SK-N-SH (cell line): ENCODE measurements at regions not wholly inside any gene's neighbourhood (a gene's known extent, or its start where the extent isn't known, plus 50 kb on each side); places are given as distances from the start of the nearest gene placed in this dataset.

Experiments
- CTCF ChIA-PET: fragments of 300-600, 350-600 bp; formaldehyde crosslinking; extraction: SDS; loops from one replicate; lab custom pipeline; 2021; lab: Yijun Ruan, JAX
- POLR2A ChIA-PET: fragments of 350-600 bp; sonication (Branson Sonifier 250); formaldehyde crosslinking; extraction: SDS; loops from one replicate; lab custom pipeline; 2020; ENCODE audit warnings: antibody characterized with exemption, inconsistent platforms; lab: Yijun Ruan, JAX
- DNase-seq: peaks from one replicate; pipeline ENCODE4 v3.0.0; 2012
- H2AFZ ChIP-seq: fragments of 200-600 bp; sonication (generic); 2 replicates; pipeline ENCODE4 v1.8.1; 2016; ENCODE audit warnings: antibody characterized with exemption, mild to moderate bottlenecking, low read depth
- H3F3A ChIP-seq: fragments of 200-600 bp; sonication (generic); replicated peaks from 2 replicates; pipeline ENCODE3; 2016; ENCODE audit warnings: antibody characterized with exemption, mild to moderate bottlenecking; ENCODE audit not compliant: insufficient read depth
- H3K27ac ChIP-seq, 2 experiments: fragments of 200-500 bp in 1 of 2; fragments of 200-600 bp in 1 of 2; sonication (Bioruptor generic) in 1 of 2; sonication (generic), shearing (Covaris generic) in 1 of 2; 2 replicates each; pipeline versions ENCODE4 v1.5.1 to v1.6.1; 2014 to 2016; ENCODE audit warnings: low read depth in 2 of 2, inconsistent platforms in 1 of 2, low read length in 1 of 2, mild to moderate bottlenecking in 1 of 2, mixed read lengths in 1 of 2
- H3K27me3 ChIP-seq: fragments of 200-600 bp; sonication (generic), shearing (Covaris generic); 2 replicates; pipeline ENCODE4 v1.6.1; 2016; ENCODE audit warnings: mixed run types; ENCODE audit not compliant: insufficient read depth
- H3K36me3 ChIP-seq, 2 experiments: fragments of 200-500 bp in 1 of 2; fragments of 200-600 bp in 1 of 2; sonication (Bioruptor generic) in 1 of 2; sonication (generic) in 1 of 2; replicated peaks in 1 of 2; 2 replicates each; pipeline versions ENCODE3 to v1.5.1; 2014 to 2016; ENCODE audit warnings: low read length in 1 of 2, mild to moderate bottlenecking in 1 of 2; ENCODE audit not compliant: insufficient read depth in 2 of 2, control insufficient read depth in 1 of 2
- H3K4me1 ChIP-seq, 2 experiments: fragments of 200-500 bp in 1 of 2; fragments of 200-600 bp in 1 of 2; sonication (Bioruptor generic) in 1 of 2; sonication (generic), shearing (Covaris generic) in 1 of 2; 2 replicates each; pipeline versions ENCODE4 v1.5.1 to v1.6.1; 2014 to 2016; ENCODE audit warnings: low read depth in 1 of 2, low read length in 1 of 2, mixed run types in 1 of 2; ENCODE audit not compliant: insufficient read depth in 2 of 2, control insufficient read depth in 1 of 2
- H3K4me2 ChIP-seq: fragments of 200-600 bp; sonication (generic), shearing (Covaris generic); 2 replicates; pipeline ENCODE4 v1.6.1; 2017; ENCODE audit warnings: mixed run types
- H3K4me3 ChIP-seq, 2 experiments: fragments of 200-500 bp in 1 of 2; fragments of 200-600 bp in 1 of 2; sonication (Bioruptor generic) in 1 of 2; sonication (generic), shearing (Covaris generic) in 1 of 2; 2 replicates each; pipeline versions ENCODE4 v1.5.1 to v1.8.1; 2014 to 2016; ENCODE audit warnings: low read depth in 2 of 2, inconsistent platforms in 1 of 2, low read length in 1 of 2, mild to moderate bottlenecking in 1 of 2, mixed read lengths in 1 of 2, moderate library complexity in 1 of 2
- H3K79me2 ChIP-seq: fragments of 200-600 bp; sonication (generic); 2 replicates; pipeline ENCODE4 v1.8.1; 2017; ENCODE audit warnings: mild to moderate bottlenecking; ENCODE audit not compliant: insufficient read depth
- H3K9ac ChIP-seq: fragments of 200-600 bp; sonication (generic); 2 replicates; pipeline ENCODE4 v1.6.1; 2017; ENCODE audit warnings: mixed run types
- H3K9me2 ChIP-seq: fragments of 200-600 bp; sonication (generic); 2 replicates; pipeline ENCODE4 v1.6.1; 2017; ENCODE audit warnings: mixed run types
- H3K9me3 ChIP-seq: fragments of 200-600 bp; sonication (generic); 2 replicates; pipeline ENCODE4 v1.6.1; 2017; ENCODE audit warnings: mixed run types, mild to moderate bottlenecking, moderate library complexity
- H4K20me1 ChIP-seq: fragments of 200-600 bp; sonication (generic); 2 replicates; pipeline ENCODE4 v1.6.1; 2017; ENCODE audit warnings: mild to moderate bottlenecking, mixed run types; ENCODE audit not compliant: insufficient read depth
- CHD2 ChIP-seq: fragments of 150-350 bp; IDR thresholded peaks from 2 replicates; pipeline ENCODE4 v1.6.1; 2018; ENCODE audit warnings: low read length; ENCODE audit not compliant: partially characterized antibody
- FOSL2 ChIP-seq: IDR thresholded peaks from 2 replicates; pipeline ENCODE4 v1.4.0; 2012; ENCODE audit warnings: low read depth, mild to moderate bottlenecking, moderate library complexity, borderline replicate concordance
- FOXJ3 ChIP-seq: sonication (generic); formaldehyde crosslinking; IDR thresholded peaks from 2 replicates; pipeline ENCODE4 v1.5.1; 2020; ENCODE audit warnings: mild to moderate bottlenecking, missing genetic modification reagents
- FOXM1 ChIP-seq: IDR thresholded peaks from 2 replicates; pipeline ENCODE4 v1.4.0; 2012; ENCODE audit warnings: low read depth, mild to moderate bottlenecking
- GATA2 ChIP-seq: sonication (generic); formaldehyde crosslinking; IDR thresholded peaks from 2 replicates; pipeline ENCODE4 v1.5.0; 2020; ENCODE audit warnings: mild to moderate bottlenecking, missing genetic modification reagents
- JUND ChIP-seq: IDR thresholded peaks from 2 replicates; pipeline ENCODE4 v1.4.0; 2012
- MEF2A ChIP-seq: IDR thresholded peaks from 2 replicates; pipeline ENCODE4 v1.4.0; 2012; ENCODE audit warnings: low read depth, borderline replicate concordance
- NFIC ChIP-seq: IDR thresholded peaks from 2 replicates; pipeline ENCODE4 v1.4.0; 2012; ENCODE audit warnings: borderline replicate concordance
- NRF1 ChIP-seq: IDR thresholded peaks from 2 replicates; pipeline ENCODE4 v1.6.1; 2012; ENCODE audit warnings: low read depth, mild to moderate bottlenecking, low read length
- POLR2AphosphoS5 ChIP-seq: IDR thresholded peaks from 2 replicates; pipeline ENCODE4 v1.6.1; 2012; ENCODE audit warnings: low read depth, low read length
- RAD21 ChIP-seq: IDR thresholded peaks from 2 replicates; pipeline ENCODE4 v1.6.1; 2012; ENCODE audit warnings: mild to moderate bottlenecking, low read length
- RCOR1 ChIP-seq: fragments of 150-350 bp; IDR thresholded peaks from 2 replicates; pipeline ENCODE4 v1.6.1; 2017; ENCODE audit warnings: antibody characterized with exemption, low read length
- RFX5 ChIP-seq: IDR thresholded peaks from 2 replicates; pipeline ENCODE4 v1.6.1; 2012; ENCODE audit warnings: mild to moderate bottlenecking, improper control_type of control experiment, low read length
- SIN3A ChIP-seq: IDR thresholded peaks from 2 replicates; pipeline ENCODE4 v1.6.1; 2012; ENCODE audit warnings: low read depth, mild to moderate bottlenecking, low read length, moderate library complexity, borderline replicate concordance
- SMC3 ChIP-seq: IDR thresholded peaks from 2 replicates; pipeline ENCODE4 v1.6.1; 2012; ENCODE audit warnings: low read depth, low read length, improper control_type of control experiment
- WGBS: methylation state at CpG from one replicate; pipeline ENCODE4 v1.1.6; 2017; ENCODE audit warnings: low lambda C conversion rate; 5-methylcytosine and 5-hydroxymethylcytosine counted together
- TF ChIP-seq, protein P1 (sequence below): IDR thresholded peaks from 2 replicates; pipeline ENCODE4; 2012
- TF ChIP-seq, protein P2 (sequence below): fragments of 200-600 bp; sonication (generic); IDR thresholded peaks from 2 replicates; pipeline ENCODE4 v1.6.1; 2017; ENCODE audit warnings: antibody characterized with exemption, mild to moderate bottlenecking, moderate library complexity
- TF ChIP-seq, protein P3 (sequence below): IDR thresholded peaks from 2 replicates; pipeline ENCODE4 v1.4.0; 2012; ENCODE audit warnings: low read depth, borderline replicate concordance
- TF ChIP-seq, protein P4 (sequence below): fragments of 150-350 bp; IDR thresholded peaks from 2 replicates; pipeline ENCODE4 v1.6.1; 2016; ENCODE audit warnings: mild to moderate bottlenecking, low read depth, low read length
- TF ChIP-seq, protein P5 (sequence below): IDR thresholded peaks from 2 replicates; pipeline ENCODE4 v1.4.0; 2012; ENCODE audit warnings: low read depth
- TF ChIP-seq, protein P6 (sequence below): IDR thresholded peaks from 2 replicates; pipeline ENCODE4 v1.4.0; 2012; ENCODE audit warnings: low read depth, borderline replicate concordance

DNA sequence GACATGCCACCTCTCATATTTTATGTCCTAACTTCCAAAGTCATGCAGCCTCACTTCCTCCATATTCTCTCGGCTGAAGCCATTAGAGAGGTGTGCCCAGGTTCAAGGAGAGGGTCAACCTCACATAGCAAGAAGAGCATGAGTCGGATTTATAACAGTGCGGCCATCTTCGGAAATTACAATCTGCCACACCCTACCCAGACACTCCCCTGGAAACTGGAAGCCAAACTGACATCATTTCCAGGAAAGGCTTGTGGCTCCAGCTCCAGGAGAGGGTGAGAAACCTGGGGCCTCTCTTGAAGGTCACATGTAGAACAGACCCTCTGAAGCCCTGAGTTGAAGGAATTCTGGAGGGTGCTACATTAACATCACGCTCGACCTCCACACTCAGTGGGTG is 73.5 kb downstream of the RRAGC start (continued):
- no peak for TF ChIP-seq SMC3
- no peak for TF ChIP-seq CHD2
- TF ChIP-seq NFIC: no peak

DNA sequence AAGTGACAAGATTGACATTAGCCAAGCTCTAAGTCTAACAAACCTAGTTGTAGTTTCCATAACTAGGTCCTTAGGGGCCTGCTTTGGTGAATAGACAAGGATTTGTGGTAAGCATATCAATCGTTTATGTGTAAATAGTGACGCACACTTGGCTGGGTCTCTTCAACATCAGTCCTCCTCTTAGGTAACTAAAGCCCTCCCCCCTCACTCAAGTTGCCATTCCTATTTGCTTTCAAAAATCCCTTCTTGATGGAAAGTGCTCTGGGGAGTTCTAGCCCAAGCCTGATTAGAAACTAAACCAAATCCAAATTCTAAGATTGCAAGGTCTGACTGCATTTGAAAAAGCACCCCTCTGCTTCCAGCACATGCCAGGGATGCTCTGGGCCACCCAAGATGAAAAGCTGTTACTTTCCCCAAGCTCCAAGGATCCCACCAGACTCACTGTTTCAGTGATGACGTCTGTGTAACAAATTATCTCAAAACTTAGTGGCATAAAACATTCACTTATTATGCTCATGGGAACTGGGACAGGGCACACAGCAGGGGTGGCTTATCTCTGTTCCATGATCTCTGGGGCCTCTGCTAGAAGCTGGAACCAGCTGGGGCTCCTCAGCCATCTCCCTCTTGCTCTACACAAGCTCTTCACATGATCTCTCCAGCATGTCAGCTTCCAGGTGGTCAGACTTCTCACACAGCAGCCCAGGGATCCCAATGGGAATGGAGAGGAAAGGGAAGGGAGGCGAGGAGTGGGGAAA is 74.1 kb downstream of the RRAGC start:
- 38% methylated on average over 3 of the region's 4 CpGs for WGBS
- no peaks in the 10 kb centered on the region for H3K9me2 ChIP-seq
- H3K4me2 ChIP-seq: no peak overlapping the region
- no peak overlapping the region for H2AFZ ChIP-seq
- H3K27me3 ChIP-seq: peaks cover 55% of the 10 kb centered on the region
- no peaks in the 10 kb centered on the region for H3F3A ChIP-seq
- CTCF ChIA-PET: no interaction called here
- no peaks in the 10 kb centered on the region for H3K9me3 ChIP-seq
- H3K79me2 ChIP-seq: no peaks in the 10 kb centered on the region
- TF ChIP-seq, protein P1, sequence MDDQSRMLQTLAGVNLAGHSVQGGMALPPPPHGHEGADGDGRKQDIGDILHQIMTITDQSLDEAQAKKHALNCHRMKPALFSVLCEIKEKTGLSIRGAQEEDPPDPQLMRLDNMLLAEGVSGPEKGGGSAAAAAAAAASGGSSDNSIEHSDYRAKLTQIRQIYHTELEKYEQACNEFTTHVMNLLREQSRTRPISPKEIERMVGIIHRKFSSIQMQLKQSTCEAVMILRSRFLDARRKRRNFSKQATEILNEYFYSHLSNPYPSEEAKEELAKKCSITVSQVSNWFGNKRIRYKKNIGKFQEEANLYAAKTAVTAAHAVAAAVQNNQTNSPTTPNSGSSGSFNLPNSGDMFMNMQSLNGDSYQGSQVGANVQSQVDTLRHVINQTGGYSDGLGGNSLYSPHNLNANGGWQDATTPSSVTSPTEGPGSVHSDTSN: no peak
- TF ChIP-seq, protein P2, sequence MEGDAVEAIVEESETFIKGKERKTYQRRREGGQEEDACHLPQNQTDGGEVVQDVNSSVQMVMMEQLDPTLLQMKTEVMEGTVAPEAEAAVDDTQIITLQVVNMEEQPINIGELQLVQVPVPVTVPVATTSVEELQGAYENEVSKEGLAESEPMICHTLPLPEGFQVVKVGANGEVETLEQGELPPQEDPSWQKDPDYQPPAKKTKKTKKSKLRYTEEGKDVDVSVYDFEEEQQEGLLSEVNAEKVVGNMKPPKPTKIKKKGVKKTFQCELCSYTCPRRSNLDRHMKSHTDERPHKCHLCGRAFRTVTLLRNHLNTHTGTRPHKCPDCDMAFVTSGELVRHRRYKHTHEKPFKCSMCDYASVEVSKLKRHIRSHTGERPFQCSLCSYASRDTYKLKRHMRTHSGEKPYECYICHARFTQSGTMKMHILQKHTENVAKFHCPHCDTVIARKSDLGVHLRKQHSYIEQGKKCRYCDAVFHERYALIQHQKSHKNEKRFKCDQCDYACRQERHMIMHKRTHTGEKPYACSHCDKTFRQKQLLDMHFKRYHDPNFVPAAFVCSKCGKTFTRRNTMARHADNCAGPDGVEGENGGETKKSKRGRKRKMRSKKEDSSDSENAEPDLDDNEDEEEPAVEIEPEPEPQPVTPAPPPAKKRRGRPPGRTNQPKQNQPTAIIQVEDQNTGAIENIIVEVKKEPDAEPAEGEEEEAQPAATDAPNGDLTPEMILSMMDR: no peak
- TF ChIP-seq RAD21 (no peak), RCOR1 (no peak), RFX5 (no peak), FOSL2 (no peak), FOXM1 (no peak), FOXJ3 (no peak), NRF1 (no peak), CHD2 (no peak), MEF2A (no peak), JUND (no peak), NFIC (no peak), GATA2 (CRISPR knock-in tag) (no peak), POLR2AphosphoS5 (no peak), SIN3A (no peak)
- TF ChIP-seq, protein P3, sequence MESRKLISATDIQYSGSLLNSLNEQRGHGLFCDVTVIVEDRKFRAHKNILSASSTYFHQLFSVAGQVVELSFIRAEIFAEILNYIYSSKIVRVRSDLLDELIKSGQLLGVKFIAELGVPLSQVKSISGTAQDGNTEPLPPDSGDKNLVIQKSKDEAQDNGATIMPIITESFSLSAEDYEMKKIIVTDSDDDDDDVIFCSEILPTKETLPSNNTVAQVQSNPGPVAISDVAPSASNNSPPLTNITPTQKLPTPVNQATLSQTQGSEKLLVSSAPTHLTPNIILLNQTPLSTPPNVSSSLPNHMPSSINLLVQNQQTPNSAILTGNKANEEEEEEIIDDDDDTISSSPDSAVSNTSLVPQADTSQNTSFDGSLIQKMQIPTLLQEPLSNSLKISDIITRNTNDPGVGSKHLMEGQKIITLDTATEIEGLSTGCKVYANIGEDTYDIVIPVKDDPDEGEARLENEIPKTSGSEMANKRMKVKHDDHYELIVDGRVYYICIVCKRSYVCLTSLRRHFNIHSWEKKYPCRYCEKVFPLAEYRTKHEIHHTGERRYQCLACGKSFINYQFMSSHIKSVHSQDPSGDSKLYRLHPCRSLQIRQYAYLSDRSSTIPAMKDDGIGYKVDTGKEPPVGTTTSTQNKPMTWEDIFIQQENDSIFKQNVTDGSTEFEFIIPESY: no peak
- TF ChIP-seq, protein P4, sequence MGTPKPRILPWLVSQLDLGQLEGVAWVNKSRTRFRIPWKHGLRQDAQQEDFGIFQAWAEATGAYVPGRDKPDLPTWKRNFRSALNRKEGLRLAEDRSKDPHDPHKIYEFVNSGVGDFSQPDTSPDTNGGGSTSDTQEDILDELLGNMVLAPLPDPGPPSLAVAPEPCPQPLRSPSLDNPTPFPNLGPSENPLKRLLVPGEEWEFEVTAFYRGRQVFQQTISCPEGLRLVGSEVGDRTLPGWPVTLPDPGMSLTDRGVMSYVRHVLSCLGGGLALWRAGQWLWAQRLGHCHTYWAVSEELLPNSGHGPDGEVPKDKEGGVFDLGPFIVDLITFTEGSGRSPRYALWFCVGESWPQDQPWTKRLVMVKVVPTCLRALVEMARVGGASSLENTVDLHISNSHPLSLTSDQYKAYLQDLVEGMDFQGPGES: no peak
- TF ChIP-seq, protein P5, sequence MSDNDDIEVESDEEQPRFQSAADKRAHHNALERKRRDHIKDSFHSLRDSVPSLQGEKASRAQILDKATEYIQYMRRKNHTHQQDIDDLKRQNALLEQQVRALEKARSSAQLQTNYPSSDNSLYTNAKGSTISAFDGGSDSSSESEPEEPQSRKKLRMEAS: no peak
- TF ChIP-seq, protein P6, sequence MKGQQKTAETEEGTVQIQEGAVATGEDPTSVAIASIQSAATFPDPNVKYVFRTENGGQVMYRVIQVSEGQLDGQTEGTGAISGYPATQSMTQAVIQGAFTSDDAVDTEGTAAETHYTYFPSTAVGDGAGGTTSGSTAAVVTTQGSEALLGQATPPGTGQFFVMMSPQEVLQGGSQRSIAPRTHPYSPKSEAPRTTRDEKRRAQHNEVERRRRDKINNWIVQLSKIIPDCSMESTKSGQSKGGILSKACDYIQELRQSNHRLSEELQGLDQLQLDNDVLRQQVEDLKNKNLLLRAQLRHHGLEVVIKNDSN: no peak
- no peak overlapping the region for H3K4me3 ChIP-seq
- no peak for DNase-seq
- H3K9ac ChIP-seq: no peak overlapping the region
- H3K4me1 ChIP-seq: peaks cover 7 to 8% of the 10 kb centered on the region in 2 experiments; a peak in 2 of 4 replicates
- no peak overlapping the region for H3K27ac ChIP-seq
- POLR2A ChIA-PET: no interaction called here
- H4K20me1 ChIP-seq: no peaks in the 10 kb centered on the region
- H3K36me3 ChIP-seq: no peaks in the 10 kb centered on the region
